Skeletal muscle cell (primary cell): ENCODE measurements at regions not wholly inside any gene's neighbourhood (a gene's known extent, or its start where the extent isn't known, plus 50 kb on each side); places are given as distances from the start of the nearest gene placed in this dataset.

Experiments
- DNase-seq: peaks from one replicate; pipeline ENCODE4 v3.0.0-alpha.2; 2010; ENCODE audit warnings: low read depth
- H3K4me3 ChIP-seq: 2 replicates; pipeline ENCODE4 v1.5.1; 2011; ENCODE audit warnings: low read depth, mild to moderate bottlenecking, control low read depth, low read length, moderate library complexity

- H3K4me3 ChIP-seq = no peak overlapping the region
- no peak for DNase-seq
Measured at GRCh38 chrX:6660567-6661264, 125.8 kb upstream of the VCX3A start.

GRCh38 chrX:6645216-6645615 lies 110.3 kb upstream of the VCX3A start:
- H3K4me3 ChIP-seq = no peak overlapping the region
- no peak for DNase-seq

GRCh38 chrX:6644411-6644810 lies 109.5 kb upstream of the VCX3A start:
- DNase-seq = no peak
- no peak overlapping the region for H3K4me3 ChIP-seq

GRCh38 chrX:6640727-6641126 lies 105.8 kb upstream of the VCX3A start:
- no peak for DNase-seq
- H3K4me3 ChIP-seq = no peak overlapping the region

GRCh38 chrX:6614506-6614905 lies 79.6 kb upstream of the VCX3A start:
- DNase-seq = no peak
- no peak overlapping the region for H3K4me3 ChIP-seq

GRCh38 chrX:6599230-6599860 lies 64.4 kb upstream of the VCX3A start:
- no peak for DNase-seq
- H3K4me3 ChIP-seq = no peak overlapping the region
